ENCODE measurements at regions not wholly inside any gene's neighbourhood (a gene's known extent, or its start where the extent isn't known, plus 50 kb on each side); places are given as distances from the start of the nearest gene placed in this dataset.

DNA sequence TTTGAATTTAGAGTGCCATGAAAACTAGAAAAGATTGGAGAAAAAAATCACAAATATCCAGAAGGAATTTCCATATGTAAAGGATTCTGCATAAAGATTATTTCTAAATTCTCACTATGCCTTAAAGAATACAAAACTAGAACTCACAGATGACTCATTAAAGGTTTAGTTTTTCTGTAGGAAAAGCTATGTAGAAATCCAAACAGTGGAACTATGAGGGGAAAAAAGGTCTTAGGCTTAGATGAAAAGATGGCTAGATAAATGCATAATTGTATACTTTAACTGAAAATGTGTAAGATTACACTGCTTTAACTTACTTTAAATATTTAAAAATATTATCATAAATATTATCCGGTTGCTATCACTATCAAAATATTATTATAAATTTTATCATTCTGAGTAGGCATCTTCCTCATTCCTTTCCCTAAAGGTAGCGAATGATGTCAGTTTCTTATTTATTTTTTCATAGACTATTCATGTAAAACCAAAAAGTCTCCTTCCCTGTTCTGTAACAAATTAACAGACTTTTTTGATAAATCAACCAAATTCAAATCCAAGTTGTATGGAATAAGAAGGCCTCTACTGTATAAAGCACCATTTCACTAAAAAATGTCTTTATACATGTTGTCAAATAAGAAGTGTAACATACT, 69.1 kb upstream of the COMTD1 start:
- 0 out of 2 replicates have a peak, but pooled peaks cover 4% of the 10 kb centered on the region for H3K9me3 ChIP-seq (ENCODE audit: low read length)
- H3K9ac ChIP-seq (ENCODE audit: low read length): no peak overlapping the region
- no peaks in the 10 kb centered on the region for H3F3A ChIP-seq (ENCODE audit: insufficient read depth, low read length)
- H3K4me1 ChIP-seq (ENCODE audit: insufficient read depth, low read length, severe bottlenecking): no peaks in the 10 kb centered on the region
- no peak overlapping the region for H3K27ac ChIP-seq (ENCODE audit: low read depth, low read length, poor library complexity, severe bottlenecking)
- no peaks in the 10 kb centered on the region for H3K9me2 ChIP-seq (ENCODE audit: low read depth, low read length)
- H4K20me1 ChIP-seq (ENCODE audit: insufficient read depth, low read length): no peaks in the 10 kb centered on the region
- no peak overlapping the region for H3K4me2 ChIP-seq (ENCODE audit: low read length)
- H3K79me2 ChIP-seq (ENCODE audit: insufficient read depth, low read length): no peaks in the 10 kb centered on the region
- no peak overlapping the region for H2AFZ ChIP-seq (ENCODE audit: low read length)
- H3K36me3 ChIP-seq (ENCODE audit: insufficient read depth, low read length): no peaks in the 10 kb centered on the region
- no peak overlapping the region for H3K4me3 ChIP-seq (ENCODE audit: low read depth, low read length, poor library complexity, severe bottlenecking)
- H3K27me3 ChIP-seq (ENCODE audit: insufficient read depth, low read length): no peaks in the 10 kb centered on the region
- no peak for TF ChIP-seq EZH2 (IDR thresholded peaks at IDR 0.05; ENCODE audit: borderline replicate concordance, low read length)
- TF ChIP-seq, protein P1, sequence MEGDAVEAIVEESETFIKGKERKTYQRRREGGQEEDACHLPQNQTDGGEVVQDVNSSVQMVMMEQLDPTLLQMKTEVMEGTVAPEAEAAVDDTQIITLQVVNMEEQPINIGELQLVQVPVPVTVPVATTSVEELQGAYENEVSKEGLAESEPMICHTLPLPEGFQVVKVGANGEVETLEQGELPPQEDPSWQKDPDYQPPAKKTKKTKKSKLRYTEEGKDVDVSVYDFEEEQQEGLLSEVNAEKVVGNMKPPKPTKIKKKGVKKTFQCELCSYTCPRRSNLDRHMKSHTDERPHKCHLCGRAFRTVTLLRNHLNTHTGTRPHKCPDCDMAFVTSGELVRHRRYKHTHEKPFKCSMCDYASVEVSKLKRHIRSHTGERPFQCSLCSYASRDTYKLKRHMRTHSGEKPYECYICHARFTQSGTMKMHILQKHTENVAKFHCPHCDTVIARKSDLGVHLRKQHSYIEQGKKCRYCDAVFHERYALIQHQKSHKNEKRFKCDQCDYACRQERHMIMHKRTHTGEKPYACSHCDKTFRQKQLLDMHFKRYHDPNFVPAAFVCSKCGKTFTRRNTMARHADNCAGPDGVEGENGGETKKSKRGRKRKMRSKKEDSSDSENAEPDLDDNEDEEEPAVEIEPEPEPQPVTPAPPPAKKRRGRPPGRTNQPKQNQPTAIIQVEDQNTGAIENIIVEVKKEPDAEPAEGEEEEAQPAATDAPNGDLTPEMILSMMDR (IDR thresholded peaks at IDR 0.05; ENCODE audit: low read length): no peak

DNA sequence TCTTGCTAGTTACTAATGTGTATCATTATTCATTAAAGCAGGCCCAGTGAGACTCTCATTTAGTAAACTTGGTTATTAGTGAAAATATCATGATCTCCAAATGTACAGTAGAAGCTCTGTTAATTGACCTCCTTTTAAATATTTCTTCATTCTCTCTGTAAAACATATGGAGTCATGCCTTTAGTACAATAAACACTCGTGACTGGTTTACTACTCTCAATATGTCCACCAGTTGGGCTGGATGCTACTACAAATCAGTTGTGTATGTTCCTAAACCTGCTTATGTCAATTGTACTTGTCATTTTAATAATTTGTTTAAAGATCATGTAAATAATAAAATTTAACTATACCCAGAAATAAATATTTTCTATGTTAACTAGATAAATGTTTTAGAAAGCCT, 68.6 kb upstream of the COMTD1 start:
- TF ChIP-seq, protein P1 (IDR thresholded peaks at IDR 0.05; ENCODE audit: low read length): no peak
- TF ChIP-seq EZH2 (IDR thresholded peaks at IDR 0.05; ENCODE audit: borderline replicate concordance, low read length): no peak
- no peaks in the 10 kb centered on the region for H4K20me1 ChIP-seq (ENCODE audit: insufficient read depth, low read length)
- H3K9ac ChIP-seq (ENCODE audit: low read length): no peak overlapping the region

DNA sequence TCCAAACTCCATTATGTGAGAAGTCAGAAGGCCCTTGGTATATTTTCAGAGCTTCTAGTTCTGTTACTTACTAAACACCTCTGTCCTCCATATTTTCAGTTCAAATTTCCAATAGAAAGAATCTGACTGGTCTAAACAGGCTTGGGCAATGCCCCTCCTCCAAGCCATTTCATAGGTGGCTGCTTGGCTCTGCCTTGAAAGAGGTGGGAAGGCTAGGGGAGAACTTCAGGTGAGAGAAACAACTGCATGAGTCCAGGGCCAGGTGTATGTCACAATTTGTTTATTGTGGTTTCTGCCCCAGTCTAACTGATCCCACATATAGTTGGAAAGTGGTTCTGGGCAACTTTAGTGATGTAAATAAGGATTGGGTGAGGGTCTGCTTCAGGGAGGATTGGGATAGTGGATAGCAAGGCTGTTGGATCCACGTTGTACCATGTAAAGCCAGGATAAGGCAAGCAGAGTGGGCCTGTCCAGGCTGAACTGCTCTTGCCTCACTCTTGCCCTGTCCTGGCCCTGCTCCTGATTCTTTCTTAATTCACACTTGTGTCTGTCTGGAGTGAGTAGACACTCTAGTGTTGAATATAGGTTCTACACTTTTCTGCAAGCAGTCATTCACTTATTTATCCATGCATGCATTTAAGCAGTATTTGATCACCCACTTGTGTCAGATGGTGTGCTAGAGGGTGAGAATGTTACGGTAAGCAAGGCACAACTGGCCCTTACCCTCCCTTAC, 67.5 kb upstream of the COMTD1 start:
- no peak for TF ChIP-seq EZH2 (IDR thresholded peaks at IDR 0.05; ENCODE audit: borderline replicate concordance, low read length)
- TF ChIP-seq, protein P1 (IDR thresholded peaks at IDR 0.05; ENCODE audit: low read length): no peak
- H3K79me2 ChIP-seq (ENCODE audit: insufficient read depth, low read length): no peaks in the 10 kb centered on the region
- H3K9ac ChIP-seq (ENCODE audit: low read length): no peak overlapping the region
- no peaks in the 10 kb centered on the region for H3K27me3 ChIP-seq (ENCODE audit: insufficient read depth, low read length)
- H3K4me3 ChIP-seq (ENCODE audit: low read depth, low read length, poor library complexity, severe bottlenecking): no peak overlapping the region
- no peaks in the 10 kb centered on the region for H3K9me2 ChIP-seq (ENCODE audit: low read depth, low read length)
- H3K9me3 ChIP-seq (ENCODE audit: low read length): 0 out of 2 replicates have a peak, but pooled peaks cover 4% of the 10 kb centered on the region
- no peaks in the 10 kb centered on the region for H4K20me1 ChIP-seq (ENCODE audit: insufficient read depth, low read length)
- H2AFZ ChIP-seq (ENCODE audit: low read length): no peak overlapping the region
- H3K4me1 ChIP-seq (ENCODE audit: insufficient read depth, low read length, severe bottlenecking): no peaks in the 10 kb centered on the region
- no peak overlapping the region for H3K4me2 ChIP-seq (ENCODE audit: low read length)
- no peaks in the 10 kb centered on the region for H3F3A ChIP-seq (ENCODE audit: insufficient read depth, low read length)
- H3K36me3 ChIP-seq (ENCODE audit: insufficient read depth, low read length): no peaks in the 10 kb centered on the region
- H3K27ac ChIP-seq (ENCODE audit: low read depth, low read length, poor library complexity, severe bottlenecking): no peak overlapping the region

More for the DNA sequence above, 68.6 kb upstream of the COMTD1 start:
- Histone ChIP-seq H3K27me3 (ENCODE audit: insufficient read depth, low read length) (no peaks in the 10 kb centered on the region), H3K4me3 (ENCODE audit: low read depth, low read length, poor library complexity, severe bottlenecking) (no peak overlapping the region), H3K4me1 (ENCODE audit: insufficient read depth, low read length, severe bottlenecking) (no peaks in the 10 kb centered on the region), H3K4me2 (ENCODE audit: low read length) (no peak overlapping the region), H3K79me2 (ENCODE audit: insufficient read depth, low read length) (no peaks in the 10 kb centered on the region), H3K36me3 (ENCODE audit: insufficient read depth, low read length) (no peaks in the 10 kb centered on the region), H3K9me3 (ENCODE audit: low read length) (0 out of 2 replicates have a peak, but pooled peaks cover 4% of the 10 kb centered on the region), H3K9me2 (ENCODE audit: low read depth, low read length) (no peaks in the 10 kb centered on the region), H2AFZ (ENCODE audit: low read length) (no peak overlapping the region), H3F3A (ENCODE audit: insufficient read depth, low read length) (no peaks in the 10 kb centered on the region), H3K27ac (ENCODE audit: low read depth, low read length, poor library complexity, severe bottlenecking) (no peak overlapping the region)

All from OCI-LY1 (cell line).